H1 (cell line): ENCODE measurements at regions not wholly inside any gene's neighbourhood (a gene's known extent, or its start where the extent isn't known, plus 50 kb on each side); places are given as distances from the start of the nearest gene placed in this dataset.

ENCODE experiments used
- KDM1A ChIP-seq: fragments of 200-600, 300-600 bp; sonication (generic); IDR thresholded peaks from 2 replicates; pipeline ENCODE4 v1.7.1; 2016; ENCODE audit warnings: mild to moderate bottlenecking, low read length, borderline replicate concordance
- POLR2AphosphoS5 ChIP-seq: IDR thresholded peaks from 2 replicates; pipeline ENCODE4 v1.6.1; 2011; ENCODE audit warnings: low read depth, low read length
- TF ChIP-seq, protein P1 (sequence below), 3 experiments: IDR thresholded peaks; 1 replicate in 2 of 3; 2 replicates in 1 of 3; pipeline versions ENCODE4 v1.5.1 to v1.6.1; 2011; ENCODE audit warnings: low read length in 3 of 3, mild to moderate bottlenecking in 3 of 3, inconsistent platforms in 2 of 3, low read depth in 1 of 3, moderate library complexity in 1 of 3; ENCODE audit not compliant: insufficient read depth in 1 of 3; ENCODE audit errors: control extremely low read depth in 1 of 3

DNA sequence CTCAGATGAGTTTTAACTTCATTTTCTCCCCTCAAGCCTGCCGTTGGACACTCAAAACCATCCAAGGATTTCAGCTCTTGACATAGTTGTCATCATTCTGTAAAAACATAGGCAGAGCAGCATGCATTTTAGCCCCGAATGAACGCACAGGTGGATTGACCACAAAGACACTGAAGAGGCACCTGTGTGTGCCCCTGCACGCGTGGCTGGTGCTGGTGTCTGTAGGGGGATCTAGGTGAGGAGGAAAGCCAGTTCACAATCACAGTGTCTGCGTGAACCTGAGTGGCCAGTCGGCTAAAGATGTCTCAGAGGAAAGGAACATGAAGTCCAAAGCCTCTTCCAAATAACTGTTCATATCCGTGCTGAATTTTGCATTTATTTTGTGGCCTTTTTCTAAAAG lies 309.2 kb downstream of the QKI start:
- TF ChIP-seq POLR2AphosphoS5, result no peak
- no peak for TF ChIP-seq KDM1A
- TF ChIP-seq, protein P1, sequence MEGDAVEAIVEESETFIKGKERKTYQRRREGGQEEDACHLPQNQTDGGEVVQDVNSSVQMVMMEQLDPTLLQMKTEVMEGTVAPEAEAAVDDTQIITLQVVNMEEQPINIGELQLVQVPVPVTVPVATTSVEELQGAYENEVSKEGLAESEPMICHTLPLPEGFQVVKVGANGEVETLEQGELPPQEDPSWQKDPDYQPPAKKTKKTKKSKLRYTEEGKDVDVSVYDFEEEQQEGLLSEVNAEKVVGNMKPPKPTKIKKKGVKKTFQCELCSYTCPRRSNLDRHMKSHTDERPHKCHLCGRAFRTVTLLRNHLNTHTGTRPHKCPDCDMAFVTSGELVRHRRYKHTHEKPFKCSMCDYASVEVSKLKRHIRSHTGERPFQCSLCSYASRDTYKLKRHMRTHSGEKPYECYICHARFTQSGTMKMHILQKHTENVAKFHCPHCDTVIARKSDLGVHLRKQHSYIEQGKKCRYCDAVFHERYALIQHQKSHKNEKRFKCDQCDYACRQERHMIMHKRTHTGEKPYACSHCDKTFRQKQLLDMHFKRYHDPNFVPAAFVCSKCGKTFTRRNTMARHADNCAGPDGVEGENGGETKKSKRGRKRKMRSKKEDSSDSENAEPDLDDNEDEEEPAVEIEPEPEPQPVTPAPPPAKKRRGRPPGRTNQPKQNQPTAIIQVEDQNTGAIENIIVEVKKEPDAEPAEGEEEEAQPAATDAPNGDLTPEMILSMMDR (IDR thresholded peaks at IDR 0.05; ENCODE audit: control extremely low read depth in 1 of 3, insufficient read depth in 1 of 3, low read depth in 1 of 3, low read length in 3 of 3), result no peak
